ENCODE measurements at regions not wholly inside any gene's neighbourhood (a gene's known extent, or its start where the extent isn't known, plus 50 kb on each side); places are given as distances from the start of the nearest gene placed in this dataset.

- TF ChIP-seq CTCF (IDR thresholded peaks at IDR 0.05; ENCODE audit: low read depth, low read length) (no peak), MYC (IDR thresholded peaks at IDR 0.05; ENCODE audit: low read depth, low read length) (no peak)
Measured at GRCh38 chr9:108789742-108790141, 66.0 kb downstream of the ACTL7B start.
